Esophagus squamous epithelium (tissue), 4 donors: ENCODE measurements at regions not wholly inside any gene's neighbourhood (a gene's known extent, or its start where the extent isn't known, plus 50 kb on each side); places are given as distances from the start of the nearest gene placed in this dataset.

Experiments
- CTCF ChIP-seq, 6 experiments: fragments of 450-650 bp in 4 of 6; fragments of 200-600 bp in 2 of 6; sonication (generic) in 2 of 6; IDR thresholded peaks; one replicate each; pipeline ENCODE4 v1.5.1; 2016 to 2019; ENCODE audit warnings: antibody characterized with exemption in 6 of 6, mild to moderate bottlenecking in 4 of 6, moderate library complexity in 4 of 6
- POLR2A ChIP-seq, 4 donors: fragments of 450-650 bp; IDR thresholded peaks; one replicate each; pipeline ENCODE4 v1.6.1; 2017; ENCODE audit warnings: antibody characterized with exemption in 4 of 4, mild to moderate bottlenecking in 4 of 4, moderate library complexity in 3 of 4

DNA sequence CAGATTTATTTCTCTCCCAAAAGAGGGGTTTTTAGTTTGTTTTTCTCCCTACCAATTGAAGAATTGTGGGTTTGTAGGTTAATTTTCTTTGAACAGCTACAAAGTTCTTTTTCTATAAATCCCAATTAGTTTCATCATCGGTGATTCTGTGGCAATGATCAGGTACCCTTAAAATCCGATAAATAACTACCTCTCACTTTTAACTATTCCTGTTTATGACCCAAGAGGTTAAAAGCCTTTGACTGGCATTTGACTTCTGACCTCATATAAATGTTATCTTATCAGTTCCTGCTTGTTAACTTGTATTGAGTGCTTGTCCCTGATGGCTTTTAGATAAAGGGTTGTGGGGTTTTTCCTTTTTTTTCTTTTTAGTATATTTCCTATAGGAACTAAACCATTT, 124.4 kb upstream of the TMEM161B start:
- TF ChIP-seq POLR2A (IDR thresholded peaks at IDR 0.05) (no peak), CTCF (IDR thresholded peaks at IDR 0.05) (no peak)
